ENCODE measurements at regions not wholly inside any gene's neighbourhood (a gene's known extent, or its start where the extent isn't known, plus 50 kb on each side); places are given as distances from the start of the nearest gene placed in this dataset.
"Not testable (repeated sequence)": the region's sequence is repeated elsewhere in the genome, so short reads cannot be mapped to it uniquely, and the experiment has no call there.

DNA sequence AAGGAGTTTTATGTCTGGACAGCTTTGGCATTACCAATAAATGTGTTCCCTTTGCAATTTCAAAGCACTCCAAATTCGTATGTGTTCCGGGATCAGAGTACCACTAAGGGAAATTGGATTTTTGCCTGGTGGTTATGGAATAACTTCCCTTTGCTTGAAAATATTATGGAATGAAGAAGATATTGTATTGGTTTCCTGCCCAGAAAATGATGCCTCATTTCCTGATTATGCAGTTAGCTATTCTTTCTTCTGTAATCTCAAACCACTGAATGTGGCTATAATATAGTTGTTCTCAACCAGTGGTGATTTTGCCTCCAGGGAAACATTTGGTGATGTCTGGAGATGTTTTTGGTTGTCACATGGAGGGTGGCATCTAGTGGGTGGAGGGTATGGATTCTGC, 142.9 kb downstream of the PCDH7 start:
- Mint-ChIP-seq H3K9me3 (ENCODE audit: low read depth) (no peaks in the 10 kb centered on the region), H3K4me3 (no peak overlapping the region), H3K27ac (no peak overlapping the region), H3K27me3 (no peaks in the 10 kb centered on the region), H3K4me1 (no peaks in the 10 kb centered on the region), H3K36me3 (ENCODE audit: low read depth) (no peaks in the 10 kb centered on the region)
- ChIA-PET POLR2A (no interaction called here), CTCF (interaction anchor here (0.7 kb wide), 1 partner anchor 26 kb away, joined by 3 read pairs; no protein-coding TSS in a partner anchor)
- ATAC-seq (no peak), DNase-seq (no peak)
- intact Hi-C loops (cut with DNase I, micrococcal nuclease): no loop called here

DNA sequence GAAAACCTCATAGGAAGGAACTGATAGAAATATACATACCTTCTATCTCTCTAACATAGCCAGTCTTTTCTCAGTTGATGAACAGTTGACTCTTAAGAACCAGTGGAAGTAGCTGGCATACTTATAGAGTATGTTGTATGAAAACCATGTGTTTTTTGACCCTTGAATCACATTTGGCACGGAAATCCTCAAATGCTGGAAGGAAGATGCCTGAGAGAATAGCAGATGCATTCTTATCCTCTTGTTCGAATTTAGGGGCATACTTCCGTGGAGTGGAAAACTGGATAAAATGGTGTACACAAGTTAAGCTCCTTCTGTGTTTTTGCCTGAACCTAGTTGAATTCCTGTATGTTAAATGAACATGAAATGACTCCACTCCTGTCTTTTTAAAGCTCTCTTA, 145.5 kb downstream of the PCDH7 start:
- Mint-ChIP-seq H3K4me1 (no peaks in the 10 kb centered on the region), H3K27me3 (no peaks in the 10 kb centered on the region), H3K36me3 (ENCODE audit: low read depth) (no peaks in the 10 kb centered on the region), H3K9me3 (ENCODE audit: low read depth) (no peaks in the 10 kb centered on the region), H3K4me3 (no peak overlapping the region), H3K27ac (no peak overlapping the region)
- POLR2A ChIA-PET: no interaction called here
- ATAC-seq (no peak), DNase-seq (no peak)
- CTCF ChIA-PET: no interaction called here
- intact Hi-C loops (cut with DNase I, micrococcal nuclease): no loop called here

GRCh38 chr4:30866346-30866745, 146.2 kb downstream of the PCDH7 start:
- DNase-seq: no peak
- ATAC-seq: no peak
- POLR2A ChIA-PET: no interaction called here
- H3K4me1 Mint-ChIP-seq: no peaks in the 10 kb centered on the region
- no peak overlapping the region for H3K27ac Mint-ChIP-seq
- H3K27me3 Mint-ChIP-seq: no peaks in the 10 kb centered on the region
- CTCF ChIA-PET: no interaction called here
- intact Hi-C loops (cut with DNase I, micrococcal nuclease): no loop called here
- no peaks in the 10 kb centered on the region for H3K9me3 Mint-ChIP-seq (ENCODE audit: low read depth)
- H3K4me3 Mint-ChIP-seq: no peak overlapping the region
- H3K36me3 Mint-ChIP-seq (ENCODE audit: low read depth): no peaks in the 10 kb centered on the region

GRCh38 chr4:30866907-30867306, 146.7 kb downstream of the PCDH7 start:
- Mint-ChIP-seq H3K36me3 (ENCODE audit: low read depth) (no peaks in the 10 kb centered on the region), H3K4me3 (no peak overlapping the region), H3K9me3 (ENCODE audit: low read depth) (no peaks in the 10 kb centered on the region), H3K4me1 (no peaks in the 10 kb centered on the region), H3K27ac (no peak overlapping the region), H3K27me3 (no peaks in the 10 kb centered on the region)
- ATAC-seq: no peak
- ChIA-PET POLR2A (no interaction called here), CTCF (no interaction called here)
- intact Hi-C loops (cut with DNase I, micrococcal nuclease): no loop called here
- DNase-seq: no peak

GRCh38 chr4:30867427-30867826, 147.3 kb downstream of the PCDH7 start:
- intact Hi-C loops (cut with DNase I, micrococcal nuclease): no loop called here
- no peaks in the 10 kb centered on the region for H3K9me3 Mint-ChIP-seq (ENCODE audit: low read depth)
- ChIA-PET POLR2A (no interaction called here), CTCF (interaction anchor here (0.7 kb wide), 1 partner anchor 220 kb away, joined by 3 read pairs; no protein-coding TSS in a partner anchor)
- no peak overlapping the region for H3K27ac Mint-ChIP-seq
- H3K36me3 Mint-ChIP-seq (ENCODE audit: low read depth): no peaks in the 10 kb centered on the region
- ATAC-seq (no peak), DNase-seq (no peak)
- no peaks in the 10 kb centered on the region for H3K27me3 Mint-ChIP-seq
- H3K4me3 Mint-ChIP-seq: no peak overlapping the region
- no peaks in the 10 kb centered on the region for H3K4me1 Mint-ChIP-seq

DNA sequence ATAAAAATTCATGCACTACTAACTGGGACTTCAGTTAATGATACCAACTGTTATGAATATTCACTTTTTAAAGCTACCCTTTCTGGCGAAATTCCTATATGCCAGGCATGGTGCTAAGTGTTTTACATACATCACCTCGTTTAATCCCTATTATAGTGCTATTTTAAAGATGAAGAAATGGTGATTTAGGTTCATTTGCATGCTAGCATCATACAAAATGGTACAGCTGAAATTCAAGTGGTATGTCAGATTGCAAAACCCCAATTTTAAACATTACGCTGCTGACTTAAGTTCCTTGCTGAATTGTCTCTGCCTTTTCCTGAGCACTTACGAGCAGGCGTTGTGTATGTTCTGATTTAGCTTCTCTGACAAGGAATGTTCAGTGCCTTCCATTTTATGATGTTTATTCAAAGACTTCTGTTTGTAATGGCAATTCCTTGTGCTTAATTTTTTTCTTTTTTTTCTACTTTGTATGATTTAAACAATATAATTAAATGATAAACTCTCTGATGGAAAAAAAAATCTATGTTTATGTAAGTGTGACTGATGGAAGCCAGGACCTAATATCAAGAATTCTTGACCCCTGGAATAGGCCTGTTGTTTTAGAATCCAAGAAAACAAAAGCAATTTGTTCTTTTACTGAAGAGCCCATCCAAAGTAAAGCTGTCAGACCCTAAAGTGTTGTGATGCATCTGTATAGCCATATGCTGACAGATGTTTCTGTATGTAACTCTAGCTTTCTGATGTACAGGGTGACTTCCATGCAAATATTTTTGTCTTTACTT, 148.1 kb downstream of the PCDH7 start:
- Mint-ChIP-seq H3K4me3 (no peak overlapping the region), H3K9me3 (ENCODE audit: low read depth) (no peaks in the 10 kb centered on the region), H3K27me3 (no peaks in the 10 kb centered on the region), H3K36me3 (ENCODE audit: low read depth) (no peaks in the 10 kb centered on the region), H3K27ac (no peak overlapping the region), H3K4me1 (no peaks in the 10 kb centered on the region)
- DNase-seq (no peak), ATAC-seq (no peak)
- CTCF ChIA-PET: interaction anchor here (0.7 kb wide), 1 partner anchor 221 kb away, joined by 3 read pairs; no protein-coding TSS in a partner anchor
- intact Hi-C loops (cut with DNase I, micrococcal nuclease): no loop called here
- POLR2A ChIA-PET: no interaction called here

DNA sequence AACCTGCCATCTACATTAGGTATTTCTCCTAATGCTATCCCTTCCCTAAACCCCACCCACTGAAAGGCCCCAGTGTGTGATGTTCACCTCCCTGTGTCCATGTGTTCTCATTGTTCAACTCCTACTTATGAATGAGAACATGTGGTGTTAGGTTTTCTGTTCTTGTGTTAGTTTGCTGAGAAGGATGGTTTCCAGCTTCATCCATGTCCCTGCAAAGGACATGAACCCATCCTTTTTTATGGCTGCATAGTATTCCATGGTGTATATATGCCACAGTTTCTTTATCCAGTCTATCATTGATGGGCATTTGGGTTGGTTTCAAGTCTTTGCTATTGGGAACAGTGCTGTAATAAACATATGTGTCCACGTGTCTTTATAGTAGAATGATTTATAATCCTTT, 149.2 kb downstream of the PCDH7 start:
- H3K4me3 Mint-ChIP-seq; ATAC-seq; H3K4me1 Mint-ChIP-seq; intact Hi-C loops (cut with DNase I, micrococcal nuclease); DNase-seq; H3K9me3 Mint-ChIP-seq (ENCODE audit: low read depth); H3K36me3 Mint-ChIP-seq (ENCODE audit: low read depth); H3K27ac Mint-ChIP-seq; H3K27me3 Mint-ChIP-seq; CTCF ChIA-PET; POLR2A ChIA-PET: not testable (repeated sequence)

DNA sequence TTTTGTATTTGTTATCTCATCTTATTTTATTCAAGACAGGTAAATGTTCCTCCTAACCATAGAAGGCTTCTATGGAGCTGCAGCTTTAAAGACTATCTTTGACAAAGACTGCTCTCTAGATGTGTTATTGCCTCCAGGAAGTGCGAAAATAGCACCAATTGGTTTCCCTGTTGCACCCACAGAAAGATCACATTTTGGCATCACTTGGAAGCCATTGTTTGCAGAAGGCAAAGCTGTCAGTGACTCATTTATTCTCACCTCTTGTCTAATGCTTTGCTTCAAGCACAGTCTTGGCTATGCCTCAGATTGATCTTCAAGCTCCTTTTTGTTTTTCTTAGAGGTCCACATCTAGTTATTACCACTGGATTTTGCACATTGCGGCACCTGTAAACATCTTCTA, 150.3 kb downstream of the PCDH7 start:
- Mint-ChIP-seq H3K9me3 (ENCODE audit: low read depth) (no peaks in the 10 kb centered on the region), H3K4me3 (no peak overlapping the region), H3K27ac (no peak overlapping the region), H3K27me3 (no peaks in the 10 kb centered on the region), H3K36me3 (ENCODE audit: low read depth) (no peaks in the 10 kb centered on the region), H3K4me1 (no peaks in the 10 kb centered on the region)
- ATAC-seq (no peak), DNase-seq (no peak)
- intact Hi-C loops (cut with DNase I, micrococcal nuclease): no loop called here
- ChIA-PET CTCF (no interaction called here), POLR2A (no interaction called here)

GRCh38 chr4:30875658-30876269, 155.6 kb downstream of the PCDH7 start:
- intact Hi-C loops (cut with DNase I, micrococcal nuclease): no loop called here
- Mint-ChIP-seq H3K9me3 (ENCODE audit: low read depth) (peaks cover 2% of the 10 kb centered on the region), H3K27me3 (no peaks in the 10 kb centered on the region), H3K27ac (no peak overlapping the region), H3K4me3 (no peak overlapping the region), H3K4me1 (no peaks in the 10 kb centered on the region), H3K36me3 (ENCODE audit: low read depth) (no peaks in the 10 kb centered on the region)
- ChIA-PET CTCF (no interaction called here), POLR2A (no interaction called here)
- ATAC-seq (no peak), DNase-seq (no peak)

GRCh38 chr4:30879855-30880598, 159.9 kb downstream of the PCDH7 start:
- Mint-ChIP-seq H3K4me1 (no peaks in the 10 kb centered on the region), H3K4me3 (no peak overlapping the region), H3K27ac (no peak overlapping the region), H3K27me3 (no peaks in the 10 kb centered on the region), H3K36me3 (ENCODE audit: low read depth) (no peaks in the 10 kb centered on the region), H3K9me3 (ENCODE audit: low read depth) (peaks cover 5% of the 10 kb centered on the region)
- ChIA-PET CTCF (no interaction called here), POLR2A (no interaction called here)
- no peak for ATAC-seq
- intact Hi-C loops (cut with DNase I, micrococcal nuclease): no loop called here
- no peak for DNase-seq

- Mint-ChIP-seq H3K27ac (no peak overlapping the region), H3K4me1 (no peaks in the 10 kb centered on the region), H3K9me3 (ENCODE audit: low read depth) (peaks cover 4% of the 10 kb centered on the region), H3K4me3 (no peak overlapping the region), H3K36me3 (ENCODE audit: low read depth) (no peaks in the 10 kb centered on the region), H3K27me3 (no peaks in the 10 kb centered on the region)
- CTCF ChIA-PET: no interaction called here
- POLR2A ChIA-PET: no interaction called here
- ATAC-seq: no peak
- DNase-seq: no peak
- intact Hi-C loops (cut with DNase I, micrococcal nuclease): no loop called here
These were observed 161.8 kb downstream of the PCDH7 start for GRCh38 chr4:30881985-30882384.

- POLR2A ChIA-PET: no interaction called here
- H3K9me3 Mint-ChIP-seq (ENCODE audit: low read depth): peaks cover 6% of the 10 kb centered on the region
These were observed 162.3 kb downstream of the PCDH7 start for GRCh38 chr4:30882443-30882842.

More at GRCh38 chr4:30882443-30882842, 162.3 kb downstream of the PCDH7 start:
- Mint-ChIP-seq H3K27ac (no peak overlapping the region), H3K27me3 (no peaks in the 10 kb centered on the region), H3K4me1 (no peaks in the 10 kb centered on the region), H3K4me3 (no peak overlapping the region), H3K36me3 (ENCODE audit: low read depth) (no peaks in the 10 kb centered on the region)
- intact Hi-C loops (cut with DNase I, micrococcal nuclease): no loop called here
- no peak for DNase-seq
- CTCF ChIA-PET: no interaction called here
- ATAC-seq: no peak
